DOHH2 (cell line): ENCODE measurements at regions not wholly inside any gene's neighbourhood (a gene's known extent, or its start where the extent isn't known, plus 50 kb on each side); places are given as distances from the start of the nearest gene placed in this dataset.

ENCODE experiments used
- H3F3A ChIP-seq: fragments of 200-600 bp; sonication (generic), shearing (Covaris generic); 2 replicates; pipeline ENCODE4 v1.6.0; 2016; ENCODE audit warnings: antibody characterized with exemption, mild to moderate bottlenecking; ENCODE audit not compliant: control insufficient read depth, insufficient read depth
- H3K27ac ChIP-seq: fragments of 200-600 bp; sonication (generic); 2 replicates; pipeline ENCODE4 v1.5.1; 2014; ENCODE audit warnings: low read depth, mild to moderate bottlenecking, low read length, moderate library complexity
- H3K27me3 ChIP-seq: fragments of 200-600 bp; sonication (generic); 2 replicates; pipeline ENCODE4 v1.6.1; 2014; ENCODE audit warnings: mild to moderate bottlenecking, low read length, mixed read lengths; ENCODE audit not compliant: control insufficient read depth
- H3K36me3 ChIP-seq: fragments of 200-600 bp; sonication (generic); 2 replicates; pipeline ENCODE4 v1.6.1; 2014; ENCODE audit warnings: mild to moderate bottlenecking, low read length, moderate library complexity, mixed read lengths; ENCODE audit not compliant: control insufficient read depth
- H3K4me1 ChIP-seq: fragments of 200-600 bp; sonication (generic); 2 replicates; pipeline ENCODE4 v1.6.1; 2014; ENCODE audit warnings: mild to moderate bottlenecking, low read length, mixed read lengths; ENCODE audit not compliant: control insufficient read depth
- H3K4me2 ChIP-seq: fragments of 200-600 bp; sonication (generic); 2 replicates; pipeline ENCODE4 v1.6.0; 2014; ENCODE audit warnings: mild to moderate bottlenecking, low read length, moderate library complexity
- H3K4me3 ChIP-seq: fragments of 200-600 bp; sonication (generic); 2 replicates; pipeline ENCODE4 v1.5.1; 2014; ENCODE audit warnings: mild to moderate bottlenecking, low read length, mixed read lengths
- H3K79me2 ChIP-seq: fragments of 200-600 bp; sonication (generic); 2 replicates; pipeline ENCODE4 v1.6.1; 2014; ENCODE audit warnings: mild to moderate bottlenecking, low read length, mixed read lengths; ENCODE audit not compliant: control insufficient read depth
- H3K9me2 ChIP-seq: fragments of 200-600 bp; sonication (generic); replicated peaks from 2 replicates; pipeline ENCODE4 v1.6.1; 2014; ENCODE audit warnings: mild to moderate bottlenecking, low read length, mixed read lengths; ENCODE audit not compliant: control insufficient read depth
- H3K9me3 ChIP-seq: fragments of 200-600 bp; sonication (generic); 2 replicates; pipeline ENCODE4 v1.6.1; 2014; ENCODE audit warnings: antibody characterized with exemption, low read length, mixed read lengths; ENCODE audit not compliant: control insufficient read depth, insufficient read depth
- H4K20me1 ChIP-seq: fragments of 200-600 bp; sonication (generic); 2 replicates; pipeline ENCODE4 v1.6.0; 2014; ENCODE audit warnings: low read depth, mild to moderate bottlenecking, antibody characterized with exemption, low read length, moderate library complexity; ENCODE audit not compliant: control insufficient read depth, insufficient read depth
- CTCF ChIP-seq: fragments of 200-600 bp; sonication (generic); IDR thresholded peaks from one replicate; pipeline ENCODE4 v1.5.1; 2014; ENCODE audit warnings: antibody characterized with exemption, mild to moderate bottlenecking, low read depth, low read length; ENCODE audit not compliant: poor library complexity, severe bottlenecking
- EZH2phosphoT487 ChIP-seq: fragments of 200-600 bp; sonication (generic); IDR thresholded peaks from 2 replicates; pipeline ENCODE4 v1.6.1; 2017; ENCODE audit warnings: borderline replicate concordance, mild to moderate bottlenecking, antibody characterized with exemption, low read length, moderate library complexity, mixed read lengths

GRCh38 chr20:52542131-52542530 is 350.6 kb upstream of the ZFP64 start:
- no peak for TF ChIP-seq CTCF
- TF ChIP-seq EZH2phosphoT487, result no peak
- Histone ChIP-seq H3K4me1 (no peaks in the 10 kb centered on the region), H4K20me1 (no peaks in the 10 kb centered on the region)

GRCh38 chr20:52540509-52540908 is 348.9 kb upstream of the ZFP64 start:
- H3K36me3 ChIP-seq, result no peaks in the 10 kb centered on the region
- no peaks in the 10 kb centered on the region for H3F3A ChIP-seq
- no peaks in the 10 kb centered on the region for H3K9me2 ChIP-seq
- no peak overlapping the region for H3K4me3 ChIP-seq
- H4K20me1 ChIP-seq, result no peaks in the 10 kb centered on the region
- H3K27ac ChIP-seq, result no peak overlapping the region
- no peaks in the 10 kb centered on the region for H3K9me3 ChIP-seq
- H3K4me1 ChIP-seq, result no peaks in the 10 kb centered on the region
- TF ChIP-seq CTCF, result no peak
- no peaks in the 10 kb centered on the region for H3K79me2 ChIP-seq
- no peaks in the 10 kb centered on the region for H3K27me3 ChIP-seq
- H3K4me2 ChIP-seq, result no peak overlapping the region

More at GRCh38 chr20:52542131-52542530, 350.6 kb upstream of the ZFP64 start:
- H3K9me3 ChIP-seq, result no peaks in the 10 kb centered on the region
- no peaks in the 10 kb centered on the region for H3K79me2 ChIP-seq
- H3K27ac ChIP-seq, result no peak overlapping the region
- H3K4me3 ChIP-seq, result no peak overlapping the region
- H3K9me2 ChIP-seq, result no peaks in the 10 kb centered on the region
- no peaks in the 10 kb centered on the region for H3F3A ChIP-seq
- H3K27me3 ChIP-seq, result no peaks in the 10 kb centered on the region
- no peak overlapping the region for H3K4me2 ChIP-seq
- no peaks in the 10 kb centered on the region for H3K36me3 ChIP-seq

GRCh38 chr20:52539891-52540290 is 348.3 kb upstream of the ZFP64 start:
- Histone ChIP-seq H3K36me3 (no peaks in the 10 kb centered on the region), H3K4me1 (no peaks in the 10 kb centered on the region), H3K27ac (no peak overlapping the region), H3K27me3 (no peaks in the 10 kb centered on the region), H3K79me2 (no peaks in the 10 kb centered on the region), H3K9me2 (no peaks in the 10 kb centered on the region), H3K4me3 (no peak overlapping the region), H4K20me1 (no peaks in the 10 kb centered on the region), H3K4me2 (no peak overlapping the region), H3K9me3 (no peaks in the 10 kb centered on the region), H3F3A (no peaks in the 10 kb centered on the region)
- no peak for TF ChIP-seq EZH2phosphoT487
- TF ChIP-seq CTCF, result peak; percentile 50
